SK-N-MC (cell line): ENCODE measurements at regions not wholly inside any gene's neighbourhood (a gene's known extent, or its start where the extent isn't known, plus 50 kb on each side); places are given as distances from the start of the nearest gene placed in this dataset.

Source experiments
- EZH2 ChIP-seq: fragments of 200-600 bp; sonication (generic); IDR thresholded peaks from one replicate; pipeline ENCODE4 v1.6.1; 2017; ENCODE audit warnings: antibody characterized with exemption
- POLR2AphosphoS5 ChIP-seq: IDR thresholded peaks from 2 replicates; pipeline ENCODE4 v1.6.1; 2012; ENCODE audit warnings: mild to moderate bottlenecking, low read depth, low read length, borderline replicate concordance

DNA sequence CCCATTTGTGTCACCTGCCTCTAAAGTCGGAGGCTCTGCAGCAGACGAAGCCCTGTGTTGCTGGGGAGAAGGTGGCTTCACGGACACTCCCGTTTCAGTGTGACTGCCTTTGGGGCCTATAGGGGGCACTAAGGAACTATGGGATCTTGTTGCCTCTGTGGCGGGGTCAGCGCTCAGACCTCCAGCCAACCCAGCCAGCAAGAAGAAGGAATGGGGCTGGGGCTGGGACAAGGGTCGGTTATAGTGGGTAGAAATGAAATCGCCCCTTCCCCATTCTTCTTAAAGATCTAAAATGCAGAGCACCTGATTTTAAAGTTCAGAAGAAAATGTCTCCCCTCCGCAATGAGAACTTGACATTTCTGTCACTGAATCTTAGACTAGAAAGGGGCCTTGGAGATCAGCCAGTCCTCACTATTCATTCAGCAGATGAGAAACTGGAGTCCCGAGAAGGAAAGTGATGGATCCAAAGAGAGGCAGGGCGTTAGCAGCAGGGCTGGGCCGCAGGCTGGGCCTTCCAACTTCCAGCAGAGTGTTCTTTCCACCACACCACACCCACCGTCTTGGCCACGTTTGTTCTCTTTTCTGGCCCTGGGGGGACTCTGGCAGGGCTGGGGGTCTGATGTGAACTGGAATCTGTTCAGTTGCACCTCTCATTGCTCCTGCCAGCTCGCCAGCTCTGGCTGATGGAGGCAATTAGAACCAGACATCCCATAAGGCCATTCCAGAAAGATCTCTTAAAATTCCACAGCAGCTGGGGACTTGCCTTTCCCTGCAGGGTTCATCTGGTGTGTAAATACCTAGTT is 195.4 kb downstream of the OPA1 start:
- TF ChIP-seq EZH2 (no peak), POLR2AphosphoS5 (no peak)
